ENCODE measurements at regions not wholly inside any gene's neighbourhood (a gene's known extent, or its start where the extent isn't known, plus 50 kb on each side); places are given as distances from the start of the nearest gene placed in this dataset.

DNA sequence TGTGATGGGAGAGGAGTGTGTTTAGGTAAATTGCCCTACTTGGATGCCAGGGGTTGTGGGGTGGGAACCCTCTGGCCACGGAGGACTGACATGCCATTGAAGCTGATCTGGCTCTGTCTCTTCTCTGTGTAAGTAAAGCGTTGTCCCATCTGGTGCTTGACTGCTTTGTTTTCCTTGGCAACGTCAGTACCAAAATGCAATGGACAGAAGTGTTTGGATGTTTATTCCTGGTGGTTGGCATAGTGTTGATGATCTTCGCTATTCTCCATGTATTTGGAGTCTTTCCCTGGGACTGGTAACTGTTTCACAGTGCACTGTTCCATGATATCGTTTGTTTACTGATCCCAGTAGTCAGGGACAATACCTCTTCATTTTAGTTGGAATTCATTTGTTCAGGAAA lies 130.5 kb upstream of the MCTP2 start:
- TF ChIP-seq CTCF (IDR thresholded peaks at IDR 0.05) (no peak), POLR2A (IDR thresholded peaks at IDR 0.05) (no peak)
- intact Hi-C loops (cut with DNase I; ENCODE audit: low total_unique reads), result no loop called here
- no peak for DNase-seq (ENCODE audit: low spot score in 2 of 2)
- H3K4me3 ChIP-seq (ENCODE audit: low read depth, poor library complexity, severe bottlenecking), result no peak overlapping the region
- 41 to 54% methylated on average over 5 of the region's 5 CpGs for WGBS, 2 donors

- TF ChIP-seq CTCF (IDR thresholded peaks at IDR 0.05) (no peak), POLR2A (IDR thresholded peaks at IDR 0.05) (no peak)
- intact Hi-C loops (cut with DNase I; ENCODE audit: low total_unique reads), result no loop called here
- H3K4me3 ChIP-seq (ENCODE audit: low read depth, poor library complexity, severe bottlenecking), result no peak overlapping the region
- no peak for DNase-seq (ENCODE audit: low spot score in 2 of 2)
- 84 to 91% methylated on average over 3 of the region's 3 CpGs for WGBS, 2 donors
These were observed 131.8 kb upstream of the MCTP2 start for GRCh38 chr15:94099574-94099960.

DNA sequence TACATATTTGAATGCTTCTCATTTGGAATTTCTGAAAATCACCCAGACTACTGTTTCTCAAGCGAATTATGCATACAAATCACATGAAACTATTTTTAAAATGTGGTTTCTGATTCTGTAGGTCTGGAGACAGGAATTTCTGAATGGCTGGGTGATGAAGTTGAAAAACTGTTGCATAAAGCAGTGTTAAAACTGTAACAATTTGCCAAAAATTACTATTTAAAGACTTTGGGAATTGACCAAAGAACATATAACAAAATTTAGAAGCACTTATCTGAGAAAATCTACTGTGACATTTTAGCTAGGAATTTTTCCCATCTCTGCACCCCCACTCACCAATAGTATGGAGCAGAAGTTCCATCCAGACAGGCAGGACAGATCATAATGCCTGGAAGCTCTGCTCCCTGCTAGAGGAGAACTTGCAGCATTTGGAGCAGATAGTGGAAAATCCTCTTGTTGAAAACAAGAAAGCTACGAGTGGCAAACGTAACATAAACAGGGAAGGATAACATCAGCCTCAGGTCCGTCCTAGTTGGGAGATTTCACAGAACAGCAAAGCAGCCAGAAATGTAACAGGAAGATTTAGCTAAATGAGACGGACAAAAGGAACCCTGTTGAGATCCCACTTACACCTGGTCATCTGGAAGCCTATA lies 132.3 kb upstream of the MCTP2 start:
- H3K4me3 ChIP-seq (ENCODE audit: low read depth, poor library complexity, severe bottlenecking), result no peak overlapping the region
- no peak for TF ChIP-seq CTCF (IDR thresholded peaks at IDR 0.05)
- TF ChIP-seq POLR2A (IDR thresholded peaks at IDR 0.05), result no peak
- 73 to 85% methylated on average over 5 of the region's 5 CpGs for WGBS, 2 donors
- intact Hi-C loops (cut with DNase I; ENCODE audit: low total_unique reads), result no loop called here
- DNase-seq (ENCODE audit: low spot score in 2 of 2), result no peak

GRCh38 chr15:94097552-94097951 lies 133.8 kb upstream of the MCTP2 start:
- intact Hi-C loops (cut with DNase I; ENCODE audit: low total_unique reads), result no loop called here
- no peak overlapping the region for H3K4me3 ChIP-seq (ENCODE audit: low read depth, poor library complexity, severe bottlenecking)
- no peak for DNase-seq (ENCODE audit: low spot score in 2 of 2)
- 86 to 87% methylated on average over 6 of the region's 6 CpGs for WGBS, 2 donors
- TF ChIP-seq CTCF (IDR thresholded peaks at IDR 0.05) (no peak), POLR2A (IDR thresholded peaks at IDR 0.05) (no peak)

DNA sequence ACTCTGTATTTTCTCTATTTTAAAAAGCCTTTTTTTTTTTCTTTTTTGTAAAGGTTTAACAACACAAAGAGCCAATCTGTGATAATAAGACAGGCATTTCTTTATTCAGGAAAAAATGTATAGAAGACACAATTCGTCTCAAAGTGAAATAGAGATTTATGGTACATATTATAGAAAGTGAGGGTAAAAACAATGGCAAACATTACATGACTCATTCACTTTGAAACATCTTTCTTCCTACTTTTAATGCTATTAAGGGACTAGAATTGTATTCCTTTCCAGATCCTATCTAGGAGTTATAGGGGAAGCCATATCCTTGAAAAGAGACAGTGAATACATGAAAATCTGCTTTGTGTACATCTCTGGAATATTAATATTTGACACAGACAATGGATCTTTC lies 137.1 kb upstream of the MCTP2 start:
- intact Hi-C loops (cut with DNase I; ENCODE audit: low total_unique reads), result no loop called here
- TF ChIP-seq CTCF (IDR thresholded peaks at IDR 0.05), result no peak
- TF ChIP-seq POLR2A (IDR thresholded peaks at IDR 0.05), result no peak
- H3K4me3 ChIP-seq (ENCODE audit: low read depth, poor library complexity, severe bottlenecking), result no peak overlapping the region
- DNase-seq (ENCODE audit: low spot score in 2 of 2), result no peak
- 75 to 77% methylated on average over 1 of the region's 1 CpG for WGBS, 2 donors

DNA sequence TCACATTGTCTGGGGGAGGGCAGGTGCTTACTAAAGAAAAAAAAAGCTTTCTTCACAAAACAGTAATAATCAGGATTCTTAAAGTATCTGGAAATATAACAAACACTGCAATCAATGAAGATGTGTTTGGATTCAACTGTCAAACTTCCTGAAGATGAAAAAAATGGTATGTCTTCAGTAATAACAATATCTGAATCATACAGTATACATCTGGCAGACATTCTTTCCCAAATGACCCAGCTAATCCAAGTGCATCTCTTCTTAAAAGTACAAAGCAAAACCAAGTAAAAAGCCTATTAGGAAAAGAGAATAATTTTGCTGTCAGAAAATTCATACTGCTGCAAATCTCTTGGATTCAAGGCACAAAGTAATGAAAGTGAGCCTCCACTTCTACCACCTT lies 145.0 kb upstream of the MCTP2 start:
- no peak for TF ChIP-seq POLR2A (IDR thresholded peaks at IDR 0.05)
- TF ChIP-seq CTCF (IDR thresholded peaks at IDR 0.05), result no peak
- no peak overlapping the region for H3K4me3 ChIP-seq (ENCODE audit: low read depth, poor library complexity, severe bottlenecking)
- DNase-seq (ENCODE audit: low spot score in 2 of 2), result no peak
- intact Hi-C loops (cut with DNase I; ENCODE audit: low total_unique reads), result no loop called here
